Cardiac muscle cell (in vitro differentiated cells and primary cell): ENCODE measurements at regions not wholly inside any gene's neighbourhood (a gene's known extent, or its start where the extent isn't known, plus 50 kb on each side); places are given as distances from the start of the nearest gene placed in this dataset.

Source experiments
- DNase-seq, 2 donors: peaks; one replicate each; pipeline versions ENCODE4 v3.0.0 to v3.0.0-alpha.2; 2010 to 2017; ENCODE audit warnings: low read depth in 1 of 2, low spot score in 1 of 2
- H3K27ac ChIP-seq: fragments of 200-600 bp; sonication (generic); 2 replicates; pipeline ENCODE4 v1.5.1; 2016
- H3K27me3 ChIP-seq: fragments of 200-600 bp; sonication (generic); 2 replicates; pipeline ENCODE4 v1.6.0; 2016; ENCODE audit warnings: control low read depth
- H3K36me3 ChIP-seq: fragments of 200-600 bp; sonication (generic); 2 replicates; pipeline ENCODE4 v1.5.1; 2016; ENCODE audit warnings: control low read depth
- H3K4me1 ChIP-seq: fragments of 200-600 bp; sonication (generic); 2 replicates; pipeline ENCODE4 v1.8.1; 2017; ENCODE audit warnings: low read depth, mild to moderate bottlenecking, mixed run types
- H3K4me3 ChIP-seq: fragments of 200-600 bp; sonication (generic); 2 replicates; pipeline ENCODE4 v1.5.1; 2016; ENCODE audit warnings: mild to moderate bottlenecking
- H3K9me3 ChIP-seq: fragments of 200-600 bp; sonication (generic); 2 replicates; pipeline ENCODE4 v1.5.1; 2017; ENCODE audit warnings: low read depth, mild to moderate bottlenecking, control low read depth
- CTCF ChIP-seq: IDR thresholded peaks from 2 replicates; pipeline ENCODE4 v1.5.1; 2012; ENCODE audit warnings: low read depth, mild to moderate bottlenecking, low read length

GRCh38 chr2:75334076-75334475 is 134.8 kb upstream of the TACR1 start:
- H3K9me3 ChIP-seq = no peaks in the 10 kb centered on the region
- H3K4me3 ChIP-seq = no peak overlapping the region
- TF ChIP-seq CTCF = no peak
- no peak overlapping the region for H3K27ac ChIP-seq
- no peak for DNase-seq
- H3K36me3 ChIP-seq = no peaks in the 10 kb centered on the region
- H3K27me3 ChIP-seq = no peaks in the 10 kb centered on the region
- H3K4me1 ChIP-seq = no peaks in the 10 kb centered on the region

GRCh38 chr2:75333646-75334045 is 134.3 kb upstream of the TACR1 start:
- Histone ChIP-seq H3K4me3 (no peak overlapping the region), H3K27me3 (no peaks in the 10 kb centered on the region), H3K27ac (no peak overlapping the region), H3K36me3 (no peaks in the 10 kb centered on the region), H3K4me1 (no peaks in the 10 kb centered on the region), H3K9me3 (no peaks in the 10 kb centered on the region)
- DNase-seq = no peak
- TF ChIP-seq CTCF = no peak

GRCh38 chr2:75328156-75328555 is 128.8 kb upstream of the TACR1 start:
- Histone ChIP-seq H3K4me3 (no peak overlapping the region), H3K36me3 (no peaks in the 10 kb centered on the region), H3K4me1 (no peaks in the 10 kb centered on the region), H3K27me3 (no peaks in the 10 kb centered on the region), H3K9me3 (no peaks in the 10 kb centered on the region), H3K27ac (no peak overlapping the region)
- no peak for TF ChIP-seq CTCF
- no peak for DNase-seq

- DNase-seq = no peak
- no peak for TF ChIP-seq CTCF
- Histone ChIP-seq H3K36me3 (no peaks in the 10 kb centered on the region), H3K9me3 (no peaks in the 10 kb centered on the region), H3K27ac (no peak overlapping the region), H3K4me3 (no peak overlapping the region), H3K4me1 (no peaks in the 10 kb centered on the region), H3K27me3 (no peaks in the 10 kb centered on the region)
These were observed 128.0 kb upstream of the TACR1 start for GRCh38 chr2:75327334-75327733.

GRCh38 chr2:75326645-75327044 is 127.3 kb upstream of the TACR1 start:
- Histone ChIP-seq H3K27ac (no peak overlapping the region), H3K27me3 (no peaks in the 10 kb centered on the region), H3K4me1 (no peaks in the 10 kb centered on the region)

More at GRCh38 chr2:75326645-75327044, 127.3 kb upstream of the TACR1 start:
- H3K9me3 ChIP-seq = no peaks in the 10 kb centered on the region
- H3K4me3 ChIP-seq = no peak overlapping the region
- no peak for DNase-seq
- no peaks in the 10 kb centered on the region for H3K36me3 ChIP-seq
- no peak for TF ChIP-seq CTCF
